SK-N-MC (cell line): ENCODE measurements at regions not wholly inside any gene's neighbourhood (a gene's known extent, or its start where the extent isn't known, plus 50 kb on each side); places are given as distances from the start of the nearest gene placed in this dataset.
"Not testable (repeated sequence)": the region's sequence is repeated elsewhere in the genome, so short reads cannot be mapped to it uniquely, and the experiment has no call there.

ENCODE experiments used
- DNase-seq: peaks from one replicate; pipeline ENCODE4 v3.0.0-alpha.2; 2011; ENCODE audit warnings: low read depth, low spot score
- H3K27ac ChIP-seq: fragments of 200-600 bp; sonication (generic); 2 replicates; pipeline ENCODE4 v1.5.1; 2016; ENCODE audit warnings: mixed run types
- H3K36me3 ChIP-seq: fragments of 200-600 bp; sonication (generic); 2 replicates; pipeline ENCODE4 v1.6.1; 2017; ENCODE audit warnings: antibody characterized with exemption, low read length, mixed read lengths; ENCODE audit not compliant: insufficient read depth
- H3K4me3 ChIP-seq: fragments of 200-600 bp; sonication (generic); 2 replicates; pipeline ENCODE4 v1.5.1; 2016
- H3K9ac ChIP-seq: fragments of 200-600 bp; sonication (generic); 2 replicates; pipeline ENCODE4 v1.8.0; 2017; ENCODE audit warnings: mixed run types, mixed read lengths; ENCODE audit not compliant: insufficient read length
- H3K9me3 ChIP-seq: fragments of 200-600 bp; sonication (generic); 2 replicates; pipeline ENCODE4 v1.6.1; 2017; ENCODE audit warnings: low read depth, mild to moderate bottlenecking, antibody characterized with exemption, low read length, moderate library complexity, mixed read lengths
- EZH2 ChIP-seq: fragments of 200-600 bp; sonication (generic); IDR thresholded peaks from one replicate; pipeline ENCODE4 v1.6.1; 2017; ENCODE audit warnings: antibody characterized with exemption
- FOXP2 ChIP-seq: optimal IDR thresholded peaks from 2 replicates; pipeline ENCODE3; 2011; ENCODE audit warnings: mild to moderate bottlenecking, moderate library complexity; ENCODE audit not compliant: insufficient read depth; ENCODE audit errors: extremely low read length, control extremely low read depth
- POLR2AphosphoS5 ChIP-seq: IDR thresholded peaks from 2 replicates; pipeline ENCODE4 v1.6.1; 2012; ENCODE audit warnings: mild to moderate bottlenecking, low read depth, low read length, borderline replicate concordance

- Histone ChIP-seq H3K9ac (no peak overlapping the region), H3K4me3 (no peak overlapping the region), H3K9me3 (no peaks in the 10 kb centered on the region), H3K27ac (no peak overlapping the region), H3K36me3 (no peaks in the 10 kb centered on the region)
- TF ChIP-seq POLR2AphosphoS5: no peak
- TF ChIP-seq EZH2: no peak
- TF ChIP-seq FOXP2: no peak
- DNase-seq: no peak
Observed at GRCh38 chr18:67455890-67456501, 60.5 kb downstream of the DSEL start.

GRCh38 chr18:67453901-67454300 lies 62.6 kb downstream of the DSEL start:
- H3K4me3 ChIP-seq: no peak overlapping the region
- no peak for DNase-seq

GRCh38 chr18:67451960-67452359 lies 64.6 kb downstream of the DSEL start:
- H3K27ac ChIP-seq: no peak overlapping the region
- H3K4me3 ChIP-seq: no peak overlapping the region
- H3K36me3 ChIP-seq: no peaks in the 10 kb centered on the region
- no peak overlapping the region for H3K9ac ChIP-seq
- DNase-seq: no peak
- TF ChIP-seq EZH2: no peak
- TF ChIP-seq FOXP2: no peak
- no peak for TF ChIP-seq POLR2AphosphoS5
- no peaks in the 10 kb centered on the region for H3K9me3 ChIP-seq

More at GRCh38 chr18:67453901-67454300, 62.6 kb downstream of the DSEL start:
- Histone ChIP-seq H3K9ac (no peak overlapping the region), H3K36me3 (no peaks in the 10 kb centered on the region), H3K27ac (no peak overlapping the region), H3K9me3 (no peaks in the 10 kb centered on the region)
- TF ChIP-seq EZH2 (no peak), POLR2AphosphoS5 (no peak), FOXP2 (no peak)

GRCh38 chr18:67451101-67451500 lies 65.4 kb downstream of the DSEL start:
- not testable (repeated sequence) for H3K4me3 ChIP-seq, H3K36me3 ChIP-seq, H3K9ac ChIP-seq, DNase-seq, H3K27ac ChIP-seq, H3K9me3 ChIP-seq

- Histone ChIP-seq H3K27ac (no peak overlapping the region), H3K9me3 (no peaks in the 10 kb centered on the region), H3K36me3 (no peaks in the 10 kb centered on the region), H3K9ac (no peak overlapping the region), H3K4me3 (no peak overlapping the region)
- TF ChIP-seq EZH2 (no peak), POLR2AphosphoS5 (no peak), FOXP2 (no peak)
- no peak for DNase-seq
Observed at GRCh38 chr18:67433971-67434370, 82.5 kb downstream of the DSEL start.

- TF ChIP-seq FOXP2 (no peak), EZH2 (no peak), POLR2AphosphoS5 (no peak)
- Histone ChIP-seq H3K9me3 (no peaks in the 10 kb centered on the region), H3K4me3 (no peak overlapping the region)
Observed at GRCh38 chr18:67432806-67433205, 83.7 kb downstream of the DSEL start.

GRCh38 chr18:67428805-67429204 lies 87.7 kb downstream of the DSEL start:
- no peak overlapping the region for H3K4me3 ChIP-seq
- no peak overlapping the region for H3K9ac ChIP-seq
- TF ChIP-seq FOXP2: no peak
- no peak for TF ChIP-seq EZH2
- TF ChIP-seq POLR2AphosphoS5: no peak
- no peaks in the 10 kb centered on the region for H3K9me3 ChIP-seq
- no peaks in the 10 kb centered on the region for H3K36me3 ChIP-seq
- H3K27ac ChIP-seq: no peak overlapping the region
- no peak for DNase-seq

More at GRCh38 chr18:67432806-67433205, 83.7 kb downstream of the DSEL start:
- Histone ChIP-seq H3K36me3 (no peaks in the 10 kb centered on the region), H3K9ac (no peak overlapping the region), H3K27ac (no peak overlapping the region)
- no peak for DNase-seq

- Histone ChIP-seq H3K27ac (no peak overlapping the region), H3K4me3 (no peak overlapping the region), H3K36me3 (no peaks in the 10 kb centered on the region), H3K9ac (no peak overlapping the region), H3K9me3 (no peaks in the 10 kb centered on the region)
- TF ChIP-seq POLR2AphosphoS5 (no peak), EZH2 (no peak), FOXP2 (no peak)
- DNase-seq: no peak
Observed at GRCh38 chr18:67428158-67428557, 88.4 kb downstream of the DSEL start.

- no peak overlapping the region for H3K27ac ChIP-seq
- H3K4me3 ChIP-seq: no peak overlapping the region
- TF ChIP-seq EZH2: no peak
- no peak overlapping the region for H3K9ac ChIP-seq
- no peaks in the 10 kb centered on the region for H3K36me3 ChIP-seq
- no peaks in the 10 kb centered on the region for H3K9me3 ChIP-seq
- DNase-seq: no peak
Observed at GRCh38 chr18:67426486-67426885, 90.0 kb downstream of the DSEL start.
